Mesenteric fat pad (tissue), 1 donor: ENCODE measurements at regions not wholly inside any gene's neighbourhood (a gene's known extent, or its start where the extent isn't known, plus 50 kb on each side); places are given as distances from the start of the nearest gene placed in this dataset.

ENCODE experiments used
- DNase-seq: peaks from one replicate; pipeline ENCODE4 v3.0.0-alpha.2; 2020; ENCODE audit warnings: low spot score
- donor health status: DM: yes; HTN: yes; CAD: no.

GRCh38 chr2:155412598-155412997 is 714.1 kb downstream of the KCNJ3 start:
- no peak for DNase-seq

DNA sequence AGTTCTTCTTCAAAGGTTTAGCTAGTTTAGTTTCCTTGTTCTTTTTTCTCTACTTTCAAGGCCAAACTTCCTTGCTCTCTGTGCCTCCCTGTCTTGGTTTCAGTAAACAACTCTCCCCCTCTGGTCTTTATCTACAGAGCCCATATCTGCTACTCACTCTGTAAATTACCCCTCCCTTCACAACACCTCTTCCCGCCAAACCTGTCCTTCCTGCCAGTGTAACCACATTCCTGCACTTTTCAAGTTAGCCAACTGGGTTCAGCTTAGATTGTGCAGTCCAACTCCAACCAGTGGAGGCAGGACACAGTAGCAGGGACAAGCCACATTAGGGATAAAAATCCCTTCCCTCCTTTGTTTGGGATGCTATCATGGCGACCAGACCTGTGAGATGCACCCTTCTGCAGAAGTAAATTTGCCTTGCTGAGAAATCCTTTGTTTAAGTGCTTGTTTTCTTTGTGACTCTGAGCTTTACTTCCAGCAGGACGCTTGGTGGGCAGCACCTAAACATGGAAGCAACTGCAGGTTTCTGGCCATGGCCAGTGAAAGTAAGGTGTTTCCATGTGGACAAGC is 706.0 kb downstream of the KCNJ3 start:
- no peak for DNase-seq

DNA sequence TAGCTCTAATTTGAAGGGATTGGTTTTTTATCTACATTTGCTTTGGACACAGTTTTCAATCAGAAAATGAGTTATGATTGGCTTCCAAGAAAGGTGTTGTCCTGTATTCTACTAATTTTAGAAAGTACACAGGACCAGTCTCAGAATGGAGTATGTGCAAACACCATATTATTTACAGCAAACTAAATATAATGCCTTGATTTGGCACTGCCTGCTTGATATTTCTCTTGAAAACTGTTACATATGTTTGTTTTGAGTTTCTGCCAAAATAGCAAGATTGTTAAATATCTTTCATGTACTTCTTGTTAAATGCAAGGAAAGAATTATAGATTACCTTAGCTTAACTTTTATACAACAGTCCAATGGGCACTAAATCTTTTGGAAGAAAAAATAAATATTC is 694.9 kb downstream of the KCNJ3 start:
- no peak for DNase-seq

DNA sequence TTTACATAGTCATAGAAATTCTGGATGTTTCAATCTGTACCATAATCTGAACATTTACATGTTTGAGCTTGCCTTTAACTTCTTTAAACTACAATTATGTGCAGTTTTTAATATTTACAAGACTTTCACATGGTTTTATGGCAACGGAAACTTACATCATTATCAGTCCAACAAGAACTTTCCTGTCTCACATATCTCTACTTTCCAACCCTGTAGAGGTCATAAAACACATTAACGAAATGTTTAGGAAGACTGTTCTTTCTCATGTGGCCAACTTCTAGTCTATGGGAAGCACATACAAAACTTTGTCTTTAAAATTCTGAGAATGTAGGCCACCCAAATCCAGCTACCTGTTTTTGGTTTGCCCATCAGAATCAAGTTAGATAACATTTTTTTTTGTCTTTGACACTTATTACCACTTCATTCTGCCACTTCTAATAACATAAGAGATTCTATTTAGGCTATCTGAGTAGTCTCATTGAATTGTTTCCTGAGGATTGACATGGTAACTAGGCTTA is 693.2 kb downstream of the KCNJ3 start:
- DNase-seq = no peak

- no peak for DNase-seq
Observed at GRCh38 chr2:155389224-155389623, 690.7 kb downstream of the KCNJ3 start.

DNA sequence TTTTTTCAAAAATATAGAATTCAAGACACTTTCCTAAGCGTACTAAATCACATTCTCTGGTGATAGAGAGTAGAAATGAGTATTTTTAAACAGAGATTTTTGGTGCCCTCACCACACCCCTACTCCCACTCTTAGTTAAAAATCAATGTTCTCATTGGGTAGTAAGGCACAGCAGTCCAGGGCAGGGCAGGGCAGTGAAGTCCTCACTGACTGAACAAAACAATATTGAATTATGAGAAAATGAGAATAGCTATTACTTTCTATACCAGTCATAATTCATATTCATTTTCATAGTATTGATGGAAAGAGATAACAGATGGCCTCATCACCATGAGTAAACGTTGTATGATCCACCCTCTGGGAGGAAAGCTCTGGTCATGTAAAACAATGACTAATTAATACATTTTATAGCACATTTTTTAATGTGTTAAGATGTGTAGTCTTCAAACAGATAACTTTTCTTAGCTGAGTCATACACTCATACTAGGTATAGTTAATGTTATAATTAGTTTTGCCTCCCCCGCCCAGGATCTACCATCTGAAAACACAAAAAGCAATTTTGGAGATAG is 686.1 kb downstream of the KCNJ3 start:
- no peak for DNase-seq

DNA sequence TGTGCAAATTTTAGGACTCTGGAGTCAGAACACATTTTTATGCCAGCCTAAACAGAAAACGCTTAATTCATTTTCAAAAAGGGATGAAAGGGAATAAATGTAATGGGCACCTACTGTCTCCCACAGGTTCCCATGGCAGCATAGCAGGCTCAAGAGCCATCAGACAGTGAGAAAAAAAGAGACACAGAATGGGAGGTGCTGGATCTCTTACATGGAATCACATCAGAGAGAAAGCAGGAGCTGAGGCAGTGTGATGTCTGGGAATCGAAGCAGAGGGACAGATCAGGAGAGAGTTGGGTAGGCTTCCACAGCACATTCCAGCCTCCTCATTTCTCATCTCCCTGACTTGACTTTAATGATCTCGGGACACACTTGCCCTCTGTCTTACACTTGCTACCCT is 684.3 kb downstream of the KCNJ3 start:
- DNase-seq = no peak

- no peak for DNase-seq
Observed at GRCh38 chr2:155381436-155381835, 682.9 kb downstream of the KCNJ3 start.

DNA sequence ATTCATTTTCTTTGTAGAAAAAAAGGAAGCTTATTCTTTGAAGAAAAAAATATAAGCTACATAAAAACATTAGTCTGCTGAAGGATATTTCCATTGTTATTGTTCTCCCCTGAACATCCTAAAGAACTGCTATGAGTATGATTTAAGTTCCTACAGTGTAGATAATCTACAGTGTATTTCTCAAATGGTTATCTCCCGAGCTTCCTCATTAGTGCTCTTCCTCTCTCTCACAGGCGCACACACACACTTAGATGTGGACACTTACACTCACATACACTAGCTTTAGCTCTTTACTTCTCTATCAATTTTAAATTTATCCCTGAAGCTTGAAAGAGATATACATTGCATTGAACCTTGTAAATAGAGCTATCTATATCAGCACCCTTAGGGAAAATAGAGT is 681.0 kb downstream of the KCNJ3 start:
- DNase-seq = no peak

DNA sequence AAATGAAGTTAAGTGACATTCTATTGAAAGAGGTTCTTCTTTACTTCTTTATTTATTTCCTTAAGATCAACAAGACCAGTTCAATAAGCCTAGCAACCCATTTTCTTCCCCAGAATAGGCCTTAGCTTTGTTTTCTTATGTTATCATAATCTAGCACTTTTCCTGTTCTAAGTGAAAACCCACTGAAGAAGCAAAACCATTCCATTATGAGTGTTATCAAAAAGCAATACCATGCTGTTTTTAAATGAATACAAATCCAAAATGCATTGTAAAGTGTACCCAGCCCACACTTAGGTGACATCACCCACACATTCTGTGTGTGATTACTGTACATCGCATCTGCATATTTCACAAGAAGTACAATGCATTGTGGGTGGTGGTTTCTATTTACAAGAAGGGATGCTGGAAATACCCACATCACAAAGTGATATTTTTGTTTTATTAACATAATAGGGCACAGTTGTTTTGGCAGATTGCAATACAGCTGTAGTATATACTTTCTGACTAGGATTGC is 679.5 kb downstream of the KCNJ3 start:
- DNase-seq = no peak

- DNase-seq = no peak
Observed at GRCh38 chr2:155377266-155377680, 678.8 kb downstream of the KCNJ3 start.

DNA sequence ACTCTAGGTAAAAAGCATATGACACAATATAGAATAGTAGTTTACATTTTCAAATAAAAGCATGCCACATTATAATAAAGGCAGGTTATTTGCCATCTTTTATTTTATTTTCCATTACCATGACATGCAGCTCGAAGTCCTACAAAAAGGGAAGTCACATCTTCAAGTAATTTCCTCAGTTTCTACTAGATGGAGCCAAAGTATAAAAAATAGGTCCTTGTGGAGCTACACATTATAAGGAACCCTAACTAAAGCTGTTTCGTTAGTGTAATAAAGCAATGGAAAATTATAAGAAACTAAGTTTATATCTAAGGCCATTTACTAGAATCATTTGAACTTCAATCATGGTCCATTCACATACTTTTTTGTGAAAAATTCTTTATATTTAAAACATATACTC is 674.5 kb downstream of the KCNJ3 start:
- no peak for DNase-seq

DNA sequence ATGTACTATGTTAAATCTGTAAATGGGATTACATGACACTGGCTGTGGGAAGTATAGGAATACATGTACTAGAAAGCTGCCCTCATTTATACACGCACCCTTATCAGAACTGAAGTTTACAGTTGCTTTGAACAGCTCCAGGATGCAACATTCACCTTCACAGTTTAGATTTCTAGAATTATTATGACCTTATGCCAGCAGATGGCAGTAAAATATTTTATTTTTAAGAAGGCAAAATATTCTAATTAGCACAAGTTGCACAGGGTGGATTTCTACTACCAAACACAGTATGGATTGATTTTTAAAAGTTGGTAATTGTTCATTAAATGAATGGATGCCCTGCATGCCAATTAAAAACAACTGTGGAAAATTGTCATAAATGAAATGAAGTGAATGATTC is 670.4 kb downstream of the KCNJ3 start:
- DNase-seq = no peak

DNA sequence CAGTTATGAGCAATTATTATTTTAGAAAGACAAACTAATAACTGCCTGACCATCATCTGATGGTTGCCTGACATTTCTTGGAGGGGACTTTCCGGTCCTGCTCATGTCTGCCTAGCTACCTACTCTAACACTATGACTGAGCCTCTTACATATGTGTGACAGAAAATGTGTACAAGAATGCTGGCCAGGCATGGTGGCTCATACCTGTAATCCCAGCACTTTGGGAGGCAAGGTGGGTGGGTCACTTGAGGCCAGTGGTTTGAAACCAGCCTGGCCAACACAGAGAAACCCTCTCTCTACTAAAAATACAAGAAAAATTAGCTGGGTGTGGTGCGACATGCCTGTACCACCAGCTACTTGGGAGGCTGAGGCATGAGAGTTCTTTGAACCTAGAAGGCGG is 666.3 kb downstream of the KCNJ3 start:
- DNase-seq = no peak

- DNase-seq = no peak
Observed at GRCh38 chr2:155363349-155363888, 664.9 kb downstream of the KCNJ3 start.

GRCh38 chr2:155357172-155357571 is 658.7 kb downstream of the KCNJ3 start:
- DNase-seq = no peak

DNA sequence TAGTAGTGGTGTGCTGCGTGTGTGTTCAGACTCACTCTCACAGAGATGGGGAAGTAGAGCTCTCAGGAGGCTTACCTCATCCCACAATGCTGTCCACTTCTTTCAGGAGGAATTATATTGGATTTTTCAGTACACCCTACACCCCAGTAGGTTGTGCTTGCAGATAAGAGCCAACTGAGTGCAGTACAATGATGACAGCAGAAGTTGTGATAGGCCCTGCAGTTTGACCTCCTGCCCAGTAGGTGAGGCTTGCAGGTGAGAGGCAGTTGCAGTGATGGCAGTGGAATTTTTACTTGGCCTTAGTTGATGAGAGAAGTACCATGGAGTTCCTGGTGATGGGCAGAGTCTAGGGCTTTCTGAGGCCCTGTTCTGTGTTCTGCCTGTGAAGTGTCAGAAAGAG is 657.8 kb downstream of the KCNJ3 start:
- no peak for DNase-seq

GRCh38 chr2:155350783-155351580 is 652.5 kb downstream of the KCNJ3 start:
- no peak for DNase-seq

DNA sequence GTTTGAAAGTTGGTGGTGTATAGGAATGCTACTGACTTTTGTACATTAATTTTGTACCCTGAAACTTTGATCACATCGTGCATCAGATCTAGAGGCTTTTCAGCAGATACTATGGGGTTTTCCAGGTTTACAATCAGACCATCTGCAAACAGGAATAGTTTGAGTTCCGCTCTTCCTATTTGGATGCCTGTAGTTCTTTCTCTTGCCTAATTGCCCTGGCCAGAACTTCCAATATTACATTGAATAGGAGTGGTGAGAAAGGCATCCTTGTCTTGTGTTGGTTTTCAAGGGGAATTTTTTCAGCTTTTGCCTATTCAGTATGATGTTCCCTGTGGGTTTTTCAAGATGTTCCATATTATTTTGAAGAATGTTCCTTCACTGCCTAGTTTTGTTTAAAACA is 633.5 kb downstream of the KCNJ3 start:
- no peak for DNase-seq

DNA sequence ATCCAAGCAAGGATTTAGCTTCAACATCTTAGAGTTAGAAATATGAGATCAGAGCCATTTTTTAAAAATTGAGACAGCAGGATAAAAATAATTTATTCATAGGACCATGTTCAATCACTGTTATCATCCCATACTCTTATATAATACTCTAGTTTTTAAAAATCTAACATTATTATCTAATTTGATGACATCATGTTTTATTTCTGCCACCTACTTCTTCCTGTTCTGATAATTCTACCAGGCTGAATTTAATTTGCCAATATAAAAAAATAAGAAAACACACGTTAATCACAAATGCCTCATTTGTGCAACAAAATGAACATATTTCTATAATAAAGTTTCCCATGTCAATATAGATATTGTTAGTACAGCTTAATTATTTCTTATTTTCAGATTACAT is 621.7 kb downstream of the KCNJ3 start:
- no peak for DNase-seq

DNA sequence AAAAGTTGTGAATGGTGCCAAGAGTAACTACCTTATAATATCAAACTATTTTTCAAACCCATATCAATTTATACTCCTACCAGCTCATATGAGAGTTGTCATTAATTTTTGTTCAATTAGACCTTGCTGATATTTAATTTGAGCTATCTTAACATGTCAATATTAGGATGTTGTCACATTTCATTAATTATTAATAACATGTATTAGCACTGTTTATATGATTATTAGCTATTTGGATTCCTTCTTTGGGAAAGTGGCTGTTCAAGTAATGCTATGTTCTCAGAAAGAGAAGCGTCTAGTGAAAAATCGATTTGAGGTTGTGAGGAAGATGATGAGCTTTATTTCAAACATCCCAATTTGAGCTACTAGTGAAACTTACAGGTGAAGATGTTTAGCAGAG is 620.2 kb downstream of the KCNJ3 start:
- DNase-seq = no peak

- no peak for DNase-seq
Observed at GRCh38 chr2:155315768-155316167, 617.3 kb downstream of the KCNJ3 start.
